Astrocyte of the hippocampus (primary cell): ENCODE measurements at regions not wholly inside any gene's neighbourhood (a gene's known extent, or its start where the extent isn't known, plus 50 kb on each side); places are given as distances from the start of the nearest gene placed in this dataset.

Experiments used
- DNase-seq: peaks from one replicate; pipeline ENCODE4 v3.0.0; 2011; ENCODE audit warnings: low read depth, low spot score

GRCh38 chr9:671997-672396 is 169.5 kb upstream of the DMRT1 start:
- no peak for DNase-seq

DNA sequence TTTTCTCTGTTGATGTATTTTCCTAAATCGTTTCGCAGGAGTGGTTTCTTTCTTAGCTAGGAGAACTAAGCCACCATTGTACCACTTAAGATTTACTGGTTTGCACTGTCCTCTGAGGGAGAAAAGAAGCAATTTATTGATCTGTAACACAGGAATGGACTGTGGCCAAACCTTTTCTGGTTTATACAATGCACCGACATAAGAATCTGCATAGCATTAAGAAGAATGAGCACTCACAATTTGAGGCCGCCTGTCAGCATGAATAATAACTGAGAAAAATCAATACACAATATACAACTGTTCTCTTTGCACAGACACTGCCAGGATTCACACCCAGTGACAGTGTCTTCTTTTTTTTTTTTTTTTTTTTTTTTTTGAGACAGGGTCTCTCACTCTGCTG is 168.6 kb upstream of the DMRT1 start:
- no peak for DNase-seq

DNA sequence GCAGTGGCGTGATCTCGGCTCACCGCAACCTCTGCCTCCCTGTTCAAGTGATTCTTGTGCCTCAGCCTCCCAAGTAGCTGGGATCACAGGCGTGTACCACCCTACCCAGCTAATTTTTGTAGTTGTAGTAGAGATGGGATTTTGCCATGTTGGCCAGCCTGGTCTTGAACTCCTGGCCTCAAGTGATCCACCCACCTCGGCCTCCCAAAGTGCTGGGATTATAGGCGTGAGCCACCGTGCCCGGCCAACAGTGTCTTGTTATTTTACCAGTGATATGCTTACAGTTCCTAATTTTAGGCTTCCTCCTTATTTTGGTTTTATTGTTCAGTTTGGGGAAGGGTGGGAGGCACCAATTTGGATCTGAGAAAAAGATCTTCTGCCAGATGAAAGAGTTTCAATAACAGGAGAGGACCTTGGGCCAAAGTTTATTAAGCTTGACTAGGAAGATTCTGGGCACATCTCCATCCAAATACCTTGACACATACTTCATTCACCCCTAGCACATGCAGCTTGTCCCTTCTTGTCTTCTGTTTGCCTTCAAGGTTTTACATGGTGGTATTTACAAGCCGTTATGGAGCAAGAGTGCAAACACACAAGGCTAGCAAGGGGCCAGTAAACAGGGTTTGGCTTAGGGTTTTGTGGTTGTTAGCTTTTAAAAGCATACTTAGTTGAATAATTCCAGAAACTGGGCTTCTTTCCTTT is 168.1 kb upstream of the DMRT1 start:
- no peak for DNase-seq

DNA sequence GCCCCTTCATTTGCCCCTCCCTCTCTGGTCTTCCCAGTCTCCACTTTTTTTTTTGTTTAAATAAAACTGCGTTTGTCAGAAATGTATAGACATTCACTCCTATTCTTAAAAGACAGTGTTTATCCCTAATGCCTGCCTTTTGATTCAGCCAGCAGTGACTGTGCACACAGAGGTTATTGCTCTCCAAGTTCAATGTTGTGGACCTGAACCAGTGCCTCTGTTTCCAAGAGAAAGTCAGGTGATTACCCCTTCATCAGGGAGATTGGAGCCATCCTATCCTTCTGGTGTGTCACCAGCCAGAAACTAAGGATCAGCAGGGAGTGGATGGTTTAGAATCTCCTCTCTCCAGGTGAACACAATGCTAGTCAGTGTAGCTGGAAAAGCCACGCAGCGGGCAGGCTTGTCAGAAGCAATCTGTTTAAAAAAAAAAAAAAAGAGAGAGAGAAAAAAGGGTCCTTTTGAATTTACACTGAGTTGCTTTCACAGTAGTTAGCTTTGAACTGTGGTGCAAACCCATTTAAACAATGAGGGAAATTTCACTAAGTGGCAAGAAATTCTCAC is 167.5 kb upstream of the DMRT1 start:
- no peak for DNase-seq

DNA sequence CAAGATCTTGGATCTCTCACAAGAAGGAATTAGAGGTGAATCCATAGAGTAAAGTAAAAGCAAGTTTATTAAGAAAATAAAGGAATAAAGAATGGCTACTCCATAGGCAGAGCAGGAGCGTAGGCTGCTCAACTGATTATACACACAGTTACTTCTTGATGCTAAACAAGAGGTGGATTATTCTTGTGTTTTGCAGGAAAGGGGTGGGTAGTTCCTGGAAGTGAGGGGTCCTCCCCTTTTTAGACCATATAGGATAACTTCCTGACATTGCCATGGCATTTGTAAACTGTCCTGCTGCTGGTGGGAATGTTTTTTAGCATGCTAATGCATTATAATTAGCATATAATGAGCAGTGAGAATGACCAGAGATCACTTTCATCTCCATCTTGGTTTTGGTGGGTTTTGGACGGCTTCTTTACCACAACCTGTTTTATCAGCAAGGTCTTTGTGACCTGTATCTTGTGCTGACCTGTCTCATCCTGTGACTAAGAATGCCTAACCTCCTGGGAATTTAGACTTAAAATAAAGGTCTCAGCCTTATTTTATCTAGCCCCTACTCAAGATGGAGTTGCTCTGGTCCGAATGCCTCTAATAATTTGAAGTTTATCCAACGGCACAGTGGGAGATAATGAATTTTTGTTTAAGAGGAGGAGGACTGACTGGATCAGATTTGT is 165.7 kb upstream of the DMRT1 start:
- no peak for DNase-seq

DNA sequence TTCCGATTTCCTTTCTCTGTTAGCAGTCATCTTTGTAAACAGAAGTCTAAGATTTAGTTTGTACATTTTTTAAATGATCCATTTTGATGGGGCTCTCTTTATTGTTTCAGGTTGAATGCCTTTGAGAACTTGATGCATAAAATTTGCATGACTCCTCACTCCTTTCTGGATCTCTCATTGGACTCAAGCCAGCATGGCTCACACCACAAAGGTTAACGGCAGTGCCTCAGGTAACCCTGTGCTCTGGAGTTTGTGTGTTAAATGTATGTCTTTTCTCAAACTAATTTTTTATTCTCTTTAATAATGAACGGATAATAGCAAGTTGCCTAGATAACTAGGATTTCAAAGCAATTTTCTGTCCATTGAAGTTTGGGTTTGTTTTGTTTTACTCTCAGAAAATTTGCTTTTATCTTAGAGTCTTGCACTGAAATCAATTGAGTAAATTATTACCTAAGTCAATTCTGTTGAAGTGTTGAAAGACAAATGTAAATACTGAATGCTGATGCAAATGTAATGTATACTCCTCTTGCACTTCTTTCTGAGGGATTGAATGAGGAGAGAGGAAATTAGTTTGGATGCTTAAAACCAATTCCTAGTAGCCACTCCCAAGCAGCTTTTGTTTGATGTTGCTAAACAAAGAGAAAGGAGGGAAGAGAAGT is 164.6 kb upstream of the DMRT1 start:
- no peak for DNase-seq

DNA sequence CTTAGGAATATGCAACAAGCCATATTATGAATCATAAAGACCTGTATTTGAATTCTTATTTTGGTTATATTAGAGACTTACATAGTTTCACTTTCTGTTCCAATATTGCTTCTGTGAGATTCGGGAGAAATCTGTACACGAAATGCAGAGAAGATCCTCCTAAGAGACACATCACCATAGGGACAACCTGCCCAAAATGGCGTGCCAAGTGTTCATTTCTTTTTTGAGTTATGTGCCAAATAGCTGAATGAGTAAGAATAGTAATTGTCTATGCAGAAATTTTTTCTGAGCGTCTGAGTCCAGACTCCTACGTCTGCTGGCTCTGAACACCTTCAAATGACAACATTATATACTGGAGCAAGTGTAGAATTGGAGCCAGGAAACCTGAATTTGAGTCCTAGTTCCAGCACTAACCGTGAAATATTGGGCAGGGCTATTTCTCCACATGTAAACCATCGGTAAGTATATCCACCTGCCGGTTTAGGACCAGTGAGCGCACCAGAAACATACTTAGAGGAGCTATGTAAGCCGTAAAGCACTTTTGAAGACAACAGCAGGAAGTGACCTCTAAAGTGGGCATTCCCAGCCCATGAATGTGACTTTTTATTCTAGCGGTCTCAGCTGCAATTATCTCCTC is 163.9 kb upstream of the DMRT1 start:
- peak; percentile 22 for DNase-seq

DNA sequence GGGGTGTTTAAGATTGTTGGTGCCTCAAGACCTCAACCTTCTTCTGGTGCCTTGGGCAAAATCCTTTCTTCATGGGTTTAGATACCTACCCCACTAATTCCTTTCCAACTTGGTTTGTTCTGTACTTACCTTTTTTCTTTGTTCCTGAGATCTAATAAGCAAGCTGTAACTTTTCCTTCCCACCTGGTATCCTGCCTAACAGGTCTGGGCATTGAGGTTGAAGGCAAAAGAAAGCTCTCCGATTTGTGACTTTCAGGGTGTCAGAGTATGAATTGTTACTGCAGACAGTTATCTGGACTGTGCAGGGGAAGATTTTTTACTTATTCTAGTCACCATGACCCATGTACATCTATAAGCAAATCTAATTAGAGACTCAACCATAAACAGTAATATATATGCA is 162.6 kb upstream of the DMRT1 start:
- DNase-seq = no peak

- DNase-seq = no peak
Observed at GRCh38 chr9:679462-679861, 162.0 kb upstream of the DMRT1 start.

GRCh38 chr9:680106-680505 is 161.4 kb upstream of the DMRT1 start:
- DNase-seq = no peak

GRCh38 chr9:682633-683508 is 158.6 kb upstream of the DMRT1 start:
- DNase-seq = peak; percentile 61

GRCh38 chr9:683509-684021 is 157.9 kb upstream of the DMRT1 start:
- DNase-seq = no peak

DNA sequence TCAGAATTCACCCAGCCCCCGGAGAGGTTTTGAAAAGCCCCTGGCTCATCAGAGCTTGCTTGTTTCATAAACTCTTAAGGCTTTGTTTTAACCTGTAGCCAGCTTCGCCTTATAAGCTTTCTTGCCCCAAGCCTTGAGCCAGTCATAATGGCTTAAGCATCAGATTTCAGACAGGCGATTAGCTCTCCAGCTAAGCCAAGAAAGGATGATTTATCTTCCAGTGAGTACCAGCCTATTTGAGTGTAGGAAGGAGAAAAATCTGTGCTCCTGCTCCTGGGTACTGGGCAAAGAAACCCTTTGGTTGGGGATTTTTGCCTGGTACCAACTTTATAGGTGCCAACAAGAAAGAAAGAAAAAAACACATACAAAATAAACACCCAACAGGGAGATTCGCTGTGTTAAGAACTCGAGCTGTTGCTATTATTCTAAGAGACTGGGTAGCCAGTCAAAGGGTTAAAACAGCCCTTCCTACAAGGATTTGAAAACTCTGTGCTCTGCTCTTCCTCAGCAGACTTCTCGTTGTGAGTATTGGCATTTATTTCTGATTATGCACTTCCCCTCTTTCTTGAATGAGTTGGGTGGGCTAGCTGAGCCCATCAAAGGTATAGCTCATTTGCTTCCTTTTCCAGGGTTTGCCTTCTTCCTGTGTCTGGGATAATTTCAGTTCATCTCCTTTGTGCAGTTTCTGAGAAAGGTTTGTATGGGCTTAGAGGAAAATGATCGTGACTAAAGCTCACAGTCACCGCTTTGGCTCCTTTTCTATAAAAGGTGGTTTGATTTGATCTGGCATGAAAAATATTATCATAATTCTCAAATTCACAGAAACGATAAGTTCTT is 157.2 kb upstream of the DMRT1 start:
- peak; percentile 75 for DNase-seq

DNA sequence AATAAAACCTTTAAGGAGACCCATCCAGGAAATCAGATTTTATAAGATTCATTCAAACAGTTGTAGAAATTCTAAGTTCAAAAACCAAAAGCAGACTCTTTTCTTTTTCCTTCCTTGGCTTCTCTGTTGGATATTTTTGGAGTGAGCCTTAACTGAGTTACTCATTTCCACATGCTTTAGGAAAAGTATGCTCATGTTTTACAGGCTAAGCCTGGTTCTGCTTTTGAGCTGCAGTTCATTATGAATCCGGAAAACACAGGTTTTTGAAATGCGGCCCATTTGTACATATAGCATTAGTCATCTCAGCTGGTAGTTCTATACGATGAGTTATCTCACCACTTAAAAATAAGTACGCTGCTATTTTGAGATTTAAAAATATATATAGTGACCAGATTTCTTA is 156.6 kb upstream of the DMRT1 start:
- peak; percentile 59 for DNase-seq

GRCh38 chr9:686321-686813 is 155.1 kb upstream of the DMRT1 start:
- peak; percentile 41 for DNase-seq

DNA sequence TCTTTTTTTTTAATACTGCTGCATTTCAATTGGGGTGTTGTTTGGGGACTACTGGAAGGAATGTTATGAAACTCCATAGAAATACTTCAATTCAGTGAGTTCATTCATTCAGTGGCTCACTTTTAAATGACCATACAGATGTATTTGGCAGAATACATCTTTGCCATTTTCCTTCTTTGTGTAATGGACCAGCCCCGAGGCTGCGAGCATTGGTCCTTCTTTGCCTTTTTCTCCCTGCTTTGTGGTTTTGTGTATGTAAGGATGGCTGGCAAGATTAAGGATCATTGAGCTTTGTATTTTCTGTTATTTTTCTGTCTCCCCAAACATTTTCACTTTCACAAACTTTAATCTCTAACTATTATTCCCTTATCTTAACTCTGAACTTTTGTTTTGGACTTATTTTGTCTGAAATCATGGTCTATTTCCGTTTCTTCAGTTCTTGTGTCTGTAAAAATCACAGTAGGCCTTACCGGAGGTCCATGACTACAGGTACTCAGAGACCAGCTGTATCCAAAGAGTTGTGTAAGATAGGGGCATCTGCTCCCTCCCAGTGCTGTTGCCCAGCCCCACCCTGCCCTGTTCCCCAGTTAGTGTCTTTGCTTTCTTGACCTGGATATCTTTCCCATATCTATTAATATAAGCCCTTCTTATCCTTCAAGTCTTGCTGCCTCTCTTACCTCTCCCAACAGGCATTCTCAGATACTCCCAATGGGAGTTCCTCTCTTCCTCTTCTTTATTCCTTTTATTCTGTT is 154.3 kb upstream of the DMRT1 start:
- no peak for DNase-seq

- DNase-seq = no peak
Observed at GRCh38 chr9:687994-688393, 153.5 kb upstream of the DMRT1 start.

DNA sequence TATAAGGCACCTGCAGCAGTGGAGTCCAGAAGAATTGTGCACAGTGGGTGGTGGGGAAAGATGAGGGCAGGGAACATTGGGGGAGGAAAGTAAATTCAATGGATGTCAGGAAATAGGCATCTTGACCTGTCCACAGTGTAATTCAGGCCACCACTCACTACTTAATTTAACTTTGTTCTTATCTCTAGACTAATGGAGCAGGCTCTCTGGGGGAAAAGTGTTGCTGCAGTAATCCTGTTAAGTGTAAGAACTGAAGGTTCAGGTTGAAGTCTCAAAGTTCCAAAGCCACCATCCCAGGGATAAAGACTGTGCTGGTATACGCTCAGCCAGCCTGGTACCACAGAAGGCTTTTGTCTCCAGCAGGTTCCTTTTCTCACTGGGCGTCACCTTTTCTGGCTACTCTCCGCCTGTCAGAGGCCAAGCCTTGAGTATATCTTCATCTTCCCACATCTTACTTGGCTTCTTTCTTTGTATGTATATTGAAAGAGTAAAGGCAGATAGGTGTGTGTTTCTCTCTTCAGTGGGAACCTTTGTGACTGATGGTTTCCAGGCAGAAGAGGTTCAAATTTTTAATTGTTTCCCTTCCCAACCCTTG is 150.9 kb upstream of the DMRT1 start:
- DNase-seq = no peak
